HG03442 (cell line): ENCODE measurements at regions not wholly inside any gene's neighbourhood (a gene's known extent, or its start where the extent isn't known, plus 50 kb on each side); places are given as distances from the start of the nearest gene placed in this dataset.
"Not testable (repeated sequence)": the region's sequence is repeated elsewhere in the genome, so short reads cannot be mapped to it uniquely, and the experiment has no call there.

Experiments used
- ATAC-seq: cut with Tn5 transposase; IDR thresholded peaks from one replicate; pipeline ENCODE4 v1.9.1; 2021; ENCODE audit warnings: mild to moderate bottlenecking, moderate library complexity; ENCODE audit not compliant: unreplicated experiment

- ATAC-seq: no peak
Observed at GRCh38 chr21:38095220-38095619, 161.6 kb upstream of the KCNJ15 start.

GRCh38 chr21:38097789-38098188, 159.0 kb upstream of the KCNJ15 start:
- ATAC-seq: no peak

DNA sequence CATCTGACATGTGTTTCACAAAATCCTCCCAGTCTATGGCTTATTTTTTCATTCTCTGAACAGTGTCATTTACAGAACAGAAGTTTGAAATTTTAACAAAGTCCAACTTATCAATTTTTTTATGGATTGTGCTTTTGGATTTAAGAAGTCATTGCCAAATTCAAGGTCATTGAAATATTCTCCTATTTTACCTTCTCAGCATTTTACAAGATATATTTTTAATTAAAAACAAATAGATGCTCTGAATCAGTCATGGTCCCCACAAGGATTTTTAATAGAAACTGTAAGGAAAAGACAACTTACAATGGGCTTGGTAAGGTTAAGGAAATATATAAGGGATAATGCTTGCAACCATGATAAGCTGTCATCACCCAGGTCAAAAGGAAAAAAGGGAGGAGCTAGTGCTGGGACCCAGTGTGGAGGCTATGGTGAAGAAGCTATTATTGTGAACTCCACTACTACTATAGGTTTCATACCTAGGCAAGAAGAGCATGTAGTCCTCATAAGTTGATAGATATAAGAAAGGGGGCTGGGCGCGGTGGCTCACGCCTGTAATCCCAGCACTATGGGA, 144.5 kb upstream of the KCNJ15 start:
- ATAC-seq: no peak

DNA sequence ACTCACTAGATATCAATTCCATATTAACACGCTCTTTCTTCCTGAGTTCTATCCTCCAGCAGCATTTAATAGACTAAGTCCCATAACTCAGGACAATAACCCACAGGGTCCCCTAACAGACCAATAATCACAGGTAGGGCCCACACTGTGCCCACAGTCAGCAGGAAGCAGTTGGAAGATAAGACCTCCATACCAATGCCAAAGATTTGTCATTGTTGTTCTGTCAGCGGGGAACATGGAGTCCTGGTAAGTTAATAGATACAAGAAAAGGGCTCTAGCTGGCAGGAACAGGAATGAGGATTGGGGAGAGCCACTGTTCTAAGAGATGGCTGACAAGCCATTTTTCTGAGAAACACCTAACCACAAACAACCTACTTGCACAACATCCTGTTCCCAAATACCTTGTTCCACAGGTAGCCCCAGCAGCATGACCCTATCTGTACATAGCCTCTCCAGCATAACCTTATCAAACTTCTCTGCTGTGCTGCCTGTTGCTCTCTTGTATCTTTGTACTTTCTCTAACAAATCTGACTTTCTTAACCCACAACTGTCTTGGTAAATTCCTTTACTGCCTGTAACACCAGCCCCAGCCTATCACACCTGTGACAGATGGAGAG, 142.0 kb upstream of the KCNJ15 start:
- no peak for ATAC-seq

DNA sequence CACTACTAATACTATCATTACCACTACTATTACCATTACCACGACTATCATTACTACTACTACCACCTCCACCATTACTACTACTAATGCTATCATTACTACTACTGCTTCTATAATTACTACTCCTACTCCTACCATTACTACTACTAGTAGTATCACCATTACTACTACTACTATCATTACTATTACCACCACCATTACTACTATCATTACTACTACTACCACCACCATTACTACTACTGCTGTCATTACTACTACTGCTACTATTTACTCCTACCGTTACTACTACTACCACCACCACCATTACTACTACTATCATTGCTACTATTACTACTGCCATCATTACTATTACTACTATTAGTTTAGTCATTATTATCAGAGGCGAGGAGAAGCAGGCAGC, 140.9 kb upstream of the KCNJ15 start:
- ATAC-seq: no peak

- ATAC-seq: no peak
Observed at GRCh38 chr21:38119793-38120192, 137.0 kb upstream of the KCNJ15 start.

- not testable (repeated sequence) for ATAC-seq
Observed at GRCh38 chr21:38120679-38120983, 136.2 kb upstream of the KCNJ15 start.

GRCh38 chr21:38120984-38121855, 135.6 kb upstream of the KCNJ15 start:
- no peak for ATAC-seq

DNA sequence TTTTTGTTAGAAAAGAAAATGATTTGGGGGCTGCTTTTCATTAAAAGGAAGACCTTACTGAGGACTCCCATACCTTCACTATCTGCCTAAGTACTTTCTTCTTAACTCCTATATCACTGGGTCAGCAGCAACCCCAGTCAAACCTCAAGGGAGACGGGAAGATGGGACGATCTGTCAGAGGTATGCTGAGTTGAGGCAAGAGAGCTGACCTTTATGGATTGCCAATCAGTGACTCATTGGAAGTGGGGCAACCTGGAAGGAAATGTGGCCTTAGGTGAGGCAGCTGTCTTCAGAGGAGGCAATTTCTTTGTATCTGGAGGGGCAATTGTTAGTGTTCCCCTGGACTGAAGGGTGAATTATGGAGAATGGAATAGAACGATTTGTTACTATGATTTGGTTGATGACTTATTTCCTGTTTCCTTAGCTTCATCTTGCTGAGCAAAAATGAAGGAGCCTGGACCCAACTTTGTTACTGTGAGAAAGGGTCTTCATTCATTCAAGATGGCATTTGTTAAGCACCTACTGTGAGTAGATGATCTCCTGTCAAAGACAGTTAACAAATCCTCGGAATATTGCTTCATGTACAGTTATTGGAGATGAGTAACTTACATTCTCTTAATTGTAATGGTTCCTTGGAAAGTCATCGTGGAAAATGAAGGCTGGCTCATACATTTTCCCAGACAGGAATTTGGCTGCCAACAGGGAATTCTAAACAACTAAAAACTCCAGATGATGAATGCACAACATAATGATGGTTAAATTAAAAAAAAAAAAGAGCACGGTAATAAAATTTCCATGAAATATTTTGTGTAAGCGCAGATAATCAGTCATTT, 134.7 kb upstream of the KCNJ15 start:
- ATAC-seq: no peak

DNA sequence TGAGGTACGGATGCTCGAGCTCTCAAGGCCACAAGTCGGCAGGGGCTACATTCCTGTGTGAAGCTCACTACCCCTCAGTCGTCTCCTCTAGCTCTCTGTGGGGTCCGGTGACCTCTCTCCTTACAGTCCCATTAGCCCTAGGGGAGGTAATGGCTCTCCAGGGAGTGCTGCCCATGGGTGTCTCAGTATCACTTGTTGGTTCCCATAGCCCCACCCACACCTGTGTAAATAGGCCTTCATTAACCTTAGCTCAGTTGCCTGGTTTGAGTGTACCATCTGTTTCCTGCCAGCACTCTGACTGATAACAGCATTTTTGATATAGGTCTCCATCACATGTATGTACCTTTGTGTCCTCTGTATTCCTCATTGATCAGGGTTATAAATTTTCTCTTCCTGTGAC, 133.2 kb upstream of the KCNJ15 start:
- ATAC-seq: no peak

DNA sequence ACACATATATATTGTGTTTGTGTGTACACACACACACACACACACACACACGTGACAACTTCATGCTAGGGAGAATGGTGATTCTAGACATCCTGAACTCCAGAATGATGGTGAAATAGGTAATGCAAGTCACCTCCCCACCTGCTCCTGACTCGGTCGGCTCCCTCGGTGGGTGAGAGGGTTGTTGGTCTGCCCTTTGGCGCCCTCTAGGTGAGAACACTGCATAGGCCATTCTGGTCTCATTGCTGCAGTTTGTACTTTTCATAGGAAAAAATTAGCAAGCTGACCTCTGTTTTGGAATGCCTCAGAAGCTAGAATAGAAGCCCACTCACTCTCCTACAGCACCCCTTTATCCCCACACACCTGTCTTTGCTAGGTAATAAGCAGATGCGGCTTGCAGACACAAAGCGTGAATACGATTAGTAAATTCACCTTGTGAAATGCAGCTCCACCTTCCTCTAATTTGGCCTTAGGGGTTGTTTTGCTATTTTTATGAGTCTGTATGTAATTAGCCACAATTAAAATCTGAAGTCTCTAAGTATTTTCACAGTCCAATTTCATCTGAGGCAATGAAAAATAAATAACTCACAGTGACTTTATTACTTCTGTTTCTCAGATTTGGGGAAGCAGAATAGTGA, 130.0 kb upstream of the KCNJ15 start:
- ATAC-seq: peak; percentile 52

DNA sequence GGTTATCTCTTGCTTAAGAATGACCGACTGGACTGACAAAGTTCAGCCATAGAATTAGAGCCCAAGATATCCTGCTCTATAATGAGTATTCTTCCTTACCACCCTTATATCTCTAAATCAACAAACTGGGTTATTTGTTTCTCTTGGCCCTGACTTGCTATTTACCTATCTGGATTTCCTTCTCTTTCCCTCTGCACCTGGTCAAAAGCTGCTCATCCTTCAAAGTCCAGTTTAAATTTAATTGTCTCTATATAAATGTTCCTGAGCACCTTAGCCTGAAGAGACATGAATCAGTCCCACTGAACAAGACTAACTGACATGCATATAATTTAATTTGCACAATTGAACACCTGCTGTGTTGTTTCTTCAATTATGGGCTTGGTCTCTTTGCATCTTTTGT, 127.1 kb upstream of the KCNJ15 start:
- no peak for ATAC-seq

DNA sequence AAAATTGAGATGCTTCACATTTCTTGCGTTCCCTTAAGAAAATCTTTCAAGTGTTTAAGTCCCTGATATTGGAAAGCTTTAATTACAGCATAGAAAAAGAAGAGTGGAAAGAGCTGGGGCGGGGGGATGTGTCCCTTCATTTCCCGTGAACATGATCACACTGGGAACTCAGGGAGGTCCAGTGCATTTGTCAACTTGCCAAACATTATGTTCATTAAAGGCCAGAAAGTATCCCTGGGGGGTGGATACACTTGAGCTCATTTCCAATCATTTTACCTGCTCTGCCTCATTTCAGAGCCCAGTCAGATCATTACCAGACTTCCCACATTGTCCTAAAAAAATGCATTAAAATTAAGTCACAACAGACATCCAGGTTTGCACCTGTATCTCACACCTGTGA, 123.6 kb upstream of the KCNJ15 start:
- no peak for ATAC-seq

GRCh38 chr21:38134084-38134873, 122.5 kb upstream of the KCNJ15 start:
- ATAC-seq: no peak

- no peak for ATAC-seq
Observed at GRCh38 chr21:38136201-38136600, 120.6 kb upstream of the KCNJ15 start.

DNA sequence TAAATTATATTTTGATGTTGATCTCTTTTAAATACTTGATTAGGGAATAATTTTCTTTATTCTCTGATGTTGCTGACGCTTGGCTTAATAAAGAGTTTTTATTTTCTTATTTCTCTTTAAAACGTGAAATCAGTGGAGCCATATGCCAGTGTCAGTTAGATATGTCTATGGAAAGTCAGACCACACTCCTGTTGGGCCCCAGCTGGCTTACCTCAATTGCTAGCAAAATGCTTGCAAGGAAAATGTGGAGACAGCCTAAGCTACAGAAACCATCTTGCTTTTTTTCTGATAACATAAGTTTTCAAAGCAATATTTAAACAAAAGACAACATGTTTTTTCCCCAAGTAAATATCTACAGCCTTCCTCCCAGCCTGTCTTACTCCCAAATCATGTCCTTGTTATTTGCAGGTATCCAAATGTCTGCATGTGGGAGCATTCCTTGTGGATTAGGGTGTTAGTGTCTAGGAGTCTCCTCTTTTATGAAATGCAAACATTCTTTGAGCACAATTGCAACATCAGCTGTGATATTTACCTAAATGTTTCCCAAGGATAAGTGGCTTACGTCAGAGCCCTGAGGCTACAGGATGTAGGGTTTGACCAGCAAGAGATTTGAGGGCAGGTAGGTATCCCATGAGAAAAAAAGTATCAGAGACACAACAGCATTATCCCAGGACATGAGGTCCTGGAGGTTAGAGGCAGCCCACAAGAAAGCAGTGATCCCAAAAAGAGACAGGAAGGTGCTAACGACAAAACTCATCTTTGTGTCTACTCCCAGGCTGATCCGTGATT, 117.2 kb upstream of the KCNJ15 start:
- no peak for ATAC-seq

DNA sequence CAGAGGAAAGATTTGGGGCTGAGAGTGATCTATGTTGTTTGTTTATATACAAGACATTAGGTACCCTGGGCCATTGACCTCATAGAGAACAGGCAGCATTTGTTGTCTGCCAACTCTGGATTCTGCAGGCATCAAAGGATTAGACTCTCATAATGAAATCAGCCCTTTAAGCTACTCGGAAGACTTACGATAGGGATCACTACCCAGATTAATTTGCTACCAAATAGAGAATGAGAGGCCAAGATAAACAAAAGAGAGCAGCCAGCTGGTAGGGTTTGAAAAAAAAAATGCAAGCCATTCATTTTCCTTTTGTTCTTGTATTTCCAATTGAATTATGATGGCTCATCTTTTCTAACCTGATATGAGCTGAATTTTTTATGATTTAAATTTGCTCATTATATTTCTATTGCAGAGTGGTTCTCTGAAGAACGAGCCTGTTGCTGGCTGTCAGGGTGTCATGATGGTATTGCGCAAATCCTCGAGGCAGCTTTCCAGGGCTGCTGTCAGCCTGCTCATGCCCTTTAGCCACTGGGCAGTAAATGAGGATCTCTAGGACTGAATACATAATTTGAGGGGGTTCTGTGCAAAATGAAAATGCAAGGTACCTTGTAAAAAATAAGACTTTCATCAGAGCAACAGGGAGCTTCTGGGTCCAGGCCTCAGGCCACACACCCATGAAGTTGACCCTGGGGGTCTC, 116.4 kb upstream of the KCNJ15 start:
- ATAC-seq: no peak

GRCh38 chr21:38142224-38142623, 114.6 kb upstream of the KCNJ15 start:
- ATAC-seq: no peak

- ATAC-seq: no peak
Observed at GRCh38 chr21:38144193-38144592, 112.6 kb upstream of the KCNJ15 start.
